ENCODE measurements at regions not wholly inside any gene's neighbourhood (a gene's known extent, or its start where the extent isn't known, plus 50 kb on each side); places are given as distances from the start of the nearest gene placed in this dataset.

GRCh38 chr6:113328886-113329381, 528.2 kb upstream of the MARCKS start:
- Mint-ChIP-seq H3K4me3 (no peak overlapping the region), H3K9me3 (no peaks in the 10 kb centered on the region), H3K4me1 (ENCODE audit: low read depth) (no peaks in the 10 kb centered on the region), H3K27me3 (ENCODE audit: low read depth) (no peaks in the 10 kb centered on the region), H3K36me3 (ENCODE audit: low read depth) (no peaks in the 10 kb centered on the region), H3K27ac (no peak overlapping the region)

GRCh38 chr6:113329942-113330635, 527.1 kb upstream of the MARCKS start:
- Mint-ChIP-seq H3K27me3 (ENCODE audit: low read depth) (no peaks in the 10 kb centered on the region), H3K4me1 (ENCODE audit: low read depth) (no peaks in the 10 kb centered on the region), H3K9me3 (no peaks in the 10 kb centered on the region), H3K27ac (no peak overlapping the region), H3K36me3 (ENCODE audit: low read depth) (no peaks in the 10 kb centered on the region), H3K4me3 (no peak overlapping the region)

GRCh38 chr6:113330636-113330946, 526.6 kb upstream of the MARCKS start:
- H3K9me3 Mint-ChIP-seq = no peaks in the 10 kb centered on the region
- no peaks in the 10 kb centered on the region for H3K36me3 Mint-ChIP-seq (ENCODE audit: low read depth)
- no peaks in the 10 kb centered on the region for H3K27me3 Mint-ChIP-seq (ENCODE audit: low read depth)
- no peaks in the 10 kb centered on the region for H3K4me1 Mint-ChIP-seq (ENCODE audit: low read depth)
- H3K4me3 Mint-ChIP-seq = no peak overlapping the region
- H3K27ac Mint-ChIP-seq = no peak overlapping the region

- H3K36me3 Mint-ChIP-seq (ENCODE audit: low read depth) = no peaks in the 10 kb centered on the region
- H3K4me3 Mint-ChIP-seq = no peak overlapping the region
- no peaks in the 10 kb centered on the region for H3K4me1 Mint-ChIP-seq (ENCODE audit: low read depth)
- no peaks in the 10 kb centered on the region for H3K9me3 Mint-ChIP-seq
- H3K27ac Mint-ChIP-seq = no peak overlapping the region
- H3K27me3 Mint-ChIP-seq (ENCODE audit: low read depth) = no peaks in the 10 kb centered on the region
These were observed 526.1 kb upstream of the MARCKS start for GRCh38 chr6:113331021-113331420.

- H3K27ac Mint-ChIP-seq = no peak overlapping the region
- H3K4me1 Mint-ChIP-seq (ENCODE audit: low read depth) = no peaks in the 10 kb centered on the region
- H3K9me3 Mint-ChIP-seq = no peaks in the 10 kb centered on the region
- H3K4me3 Mint-ChIP-seq = no peak overlapping the region
- no peaks in the 10 kb centered on the region for H3K27me3 Mint-ChIP-seq (ENCODE audit: low read depth)
- H3K36me3 Mint-ChIP-seq (ENCODE audit: low read depth) = no peaks in the 10 kb centered on the region
These were observed 518.5 kb upstream of the MARCKS start for GRCh38 chr6:113338644-113339043.

- no peak overlapping the region for H3K27ac Mint-ChIP-seq
These were observed 517.9 kb upstream of the MARCKS start for GRCh38 chr6:113339209-113339608.

GRCh38 chr6:113340371-113340770, 516.8 kb upstream of the MARCKS start:
- Mint-ChIP-seq H3K36me3 (ENCODE audit: low read depth) (no peaks in the 10 kb centered on the region), H3K4me1 (ENCODE audit: low read depth) (no peaks in the 10 kb centered on the region), H3K27ac (no peak overlapping the region), H3K9me3 (no peaks in the 10 kb centered on the region), H3K4me3 (no peak overlapping the region), H3K27me3 (ENCODE audit: low read depth) (no peaks in the 10 kb centered on the region)

More at GRCh38 chr6:113339209-113339608, 517.9 kb upstream of the MARCKS start:
- no peaks in the 10 kb centered on the region for H3K36me3 Mint-ChIP-seq (ENCODE audit: low read depth)
- H3K9me3 Mint-ChIP-seq = no peaks in the 10 kb centered on the region
- no peaks in the 10 kb centered on the region for H3K4me1 Mint-ChIP-seq (ENCODE audit: low read depth)
- no peak overlapping the region for H3K4me3 Mint-ChIP-seq
- H3K27me3 Mint-ChIP-seq (ENCODE audit: low read depth) = no peaks in the 10 kb centered on the region

- Mint-ChIP-seq H3K4me3 (no peak overlapping the region), H3K36me3 (ENCODE audit: low read depth) (no peaks in the 10 kb centered on the region), H3K27me3 (ENCODE audit: low read depth) (no peaks in the 10 kb centered on the region), H3K27ac (no peak overlapping the region), H3K9me3 (no peaks in the 10 kb centered on the region), H3K4me1 (ENCODE audit: low read depth) (no peaks in the 10 kb centered on the region)
These were observed 513.2 kb upstream of the MARCKS start for GRCh38 chr6:113343940-113344339.

GRCh38 chr6:113344969-113345368, 512.2 kb upstream of the MARCKS start:
- Mint-ChIP-seq H3K4me3 (no peak overlapping the region), H3K9me3 (no peaks in the 10 kb centered on the region), H3K27me3 (ENCODE audit: low read depth) (no peaks in the 10 kb centered on the region), H3K4me1 (ENCODE audit: low read depth) (no peaks in the 10 kb centered on the region), H3K27ac (no peak overlapping the region), H3K36me3 (ENCODE audit: low read depth) (no peaks in the 10 kb centered on the region)

- H3K27me3 Mint-ChIP-seq (ENCODE audit: low read depth) = no peaks in the 10 kb centered on the region
- H3K4me1 Mint-ChIP-seq (ENCODE audit: low read depth) = no peaks in the 10 kb centered on the region
- H3K27ac Mint-ChIP-seq = no peak overlapping the region
- no peaks in the 10 kb centered on the region for H3K36me3 Mint-ChIP-seq (ENCODE audit: low read depth)
- no peaks in the 10 kb centered on the region for H3K9me3 Mint-ChIP-seq
- no peak overlapping the region for H3K4me3 Mint-ChIP-seq
These were observed 509.7 kb upstream of the MARCKS start for GRCh38 chr6:113347436-113347835.

GRCh38 chr6:113350461-113350860, 506.7 kb upstream of the MARCKS start:
- H3K4me1 Mint-ChIP-seq (ENCODE audit: low read depth) = no peaks in the 10 kb centered on the region
- no peaks in the 10 kb centered on the region for H3K27me3 Mint-ChIP-seq (ENCODE audit: low read depth)
- no peaks in the 10 kb centered on the region for H3K36me3 Mint-ChIP-seq (ENCODE audit: low read depth)
- no peak overlapping the region for H3K27ac Mint-ChIP-seq
- H3K9me3 Mint-ChIP-seq = no peaks in the 10 kb centered on the region
- H3K4me3 Mint-ChIP-seq = no peak overlapping the region

GRCh38 chr6:113351173-113351834, 505.8 kb upstream of the MARCKS start:
- Mint-ChIP-seq H3K9me3 (no peaks in the 10 kb centered on the region), H3K4me3 (no peak overlapping the region), H3K36me3 (ENCODE audit: low read depth) (no peaks in the 10 kb centered on the region), H3K4me1 (ENCODE audit: low read depth) (no peaks in the 10 kb centered on the region), H3K27me3 (ENCODE audit: low read depth) (no peaks in the 10 kb centered on the region), H3K27ac (no peak overlapping the region)

GRCh38 chr6:113352029-113352801, 504.9 kb upstream of the MARCKS start:
- no peaks in the 10 kb centered on the region for H3K36me3 Mint-ChIP-seq (ENCODE audit: low read depth)
- H3K27me3 Mint-ChIP-seq (ENCODE audit: low read depth) = peaks cover 3% of the 10 kb centered on the region

GRCh38 chr6:113352831-113353230, 504.3 kb upstream of the MARCKS start:
- peaks cover 3% of the 10 kb centered on the region for H3K27me3 Mint-ChIP-seq (ENCODE audit: low read depth)
- H3K4me3 Mint-ChIP-seq = no peak overlapping the region
- no peak overlapping the region for H3K27ac Mint-ChIP-seq
- no peaks in the 10 kb centered on the region for H3K4me1 Mint-ChIP-seq (ENCODE audit: low read depth)
- no peaks in the 10 kb centered on the region for H3K36me3 Mint-ChIP-seq (ENCODE audit: low read depth)
- H3K9me3 Mint-ChIP-seq = no peaks in the 10 kb centered on the region

More at GRCh38 chr6:113352029-113352801, 504.9 kb upstream of the MARCKS start:
- H3K4me3 Mint-ChIP-seq = no peak overlapping the region
- H3K27ac Mint-ChIP-seq = no peak overlapping the region
- H3K4me1 Mint-ChIP-seq (ENCODE audit: low read depth) = no peaks in the 10 kb centered on the region
- no peaks in the 10 kb centered on the region for H3K9me3 Mint-ChIP-seq

GRCh38 chr6:113353392-113353791, 503.8 kb upstream of the MARCKS start:
- H3K9me3 Mint-ChIP-seq = no peaks in the 10 kb centered on the region
- no peak overlapping the region for H3K4me3 Mint-ChIP-seq
- H3K36me3 Mint-ChIP-seq (ENCODE audit: low read depth) = no peaks in the 10 kb centered on the region
- no peak overlapping the region for H3K27ac Mint-ChIP-seq
- H3K27me3 Mint-ChIP-seq (ENCODE audit: low read depth) = peaks cover 3% of the 10 kb centered on the region
- no peaks in the 10 kb centered on the region for H3K4me1 Mint-ChIP-seq (ENCODE audit: low read depth)

All from T-helper 1 cell treated with Interleukin-12 subunit alpha and Interleukin-12 subunit beta and Interleukin-4 antibody, amounts not matched to agents 30 μg/mL and 1 μg/mL, for 36 hours (primary cell).